Small intestine (tissue), 7 donors: ENCODE measurements at regions not wholly inside any gene's neighbourhood (a gene's known extent, or its start where the extent isn't known, plus 50 kb on each side); places are given as distances from the start of the nearest gene placed in this dataset.
A peak's percentile ranks its signal among the peaks of the same experiment; 100 is the strongest.
"Not testable (repeated sequence)": the region's sequence is repeated elsewhere in the genome, so short reads cannot be mapped to it uniquely, and the experiment has no call there.

Experiments used
- DNase-seq, 2 donors: peaks; one replicate each; pipeline versions ENCODE4 v3.0.0 to v3.0.0-alpha.2; 2013
- FAIRE-seq: peaks from 2 replicates; lab custom pipeline; 2012; peaks lifted over from hg19 to GRCh38; lab: Jason Lieb, UNC
- H3K27ac ChIP-seq, 3 donors: one replicate each; pipeline ENCODE4 v1.5.1; 2013; ENCODE audit warnings: low read length in 2 of 3, mild to moderate bottlenecking in 2 of 3, control low read depth in 1 of 3, inconsistent platforms in 1 of 3, low read depth in 1 of 3, moderate library complexity in 1 of 3
- H3K27me3 ChIP-seq, 3 donors: one replicate each; pipeline ENCODE4 v1.6.1; 2013; ENCODE audit warnings: low read length in 3 of 3, inconsistent platforms in 1 of 3; ENCODE audit not compliant: control insufficient read depth in 3 of 3, insufficient read depth in 3 of 3
- H3K36me3 ChIP-seq, 3 donors: one replicate each; pipeline ENCODE4 v1.6.1; 2013; ENCODE audit warnings: low read length in 3 of 3, inconsistent platforms in 1 of 3, low read depth in 1 of 3, mild to moderate bottlenecking in 1 of 3, moderate library complexity in 1 of 3; ENCODE audit not compliant: control insufficient read depth in 3 of 3, insufficient read depth in 2 of 3
- H3K4me1 ChIP-seq, 3 donors: one replicate each; pipeline ENCODE4 v1.6.1; 2013; ENCODE audit warnings: low read length in 2 of 3, inconsistent platforms in 1 of 3, low read depth in 1 of 3, mild to moderate bottlenecking in 1 of 3, moderate library complexity in 1 of 3; ENCODE audit not compliant: control insufficient read depth in 3 of 3, insufficient read depth in 2 of 3
- H3K4me3 ChIP-seq, 3 donors: one replicate each; pipeline ENCODE4 v1.5.1; 2013; ENCODE audit warnings: low read length in 3 of 3, control low read depth in 1 of 3, inconsistent platforms in 1 of 3, low read depth in 1 of 3, mild to moderate bottlenecking in 1 of 3, moderate library complexity in 1 of 3
- H3K9me3 ChIP-seq, 2 donors: one replicate each; pipeline ENCODE4 v1.6.1; 2013; ENCODE audit warnings: low read depth in 1 of 2, low read length in 1 of 2; ENCODE audit not compliant: control insufficient read depth in 2 of 2, insufficient read depth in 1 of 2
- WGBS, 3 donors: extraction: QIAGEN DNeasy Blood & Tissue Kit; methylation state at CpG; one replicate each; pipeline ENCODE4 v1.1.7; 2013; 5-methylcytosine and 5-hydroxymethylcytosine counted together
- donor health status: healthy with polysubstance abuse.
- donor health status: control.
- donor health status: control.
- donor health status: Bipolar disorder and iron deficiency.
- donor health status: healthy.

DNA sequence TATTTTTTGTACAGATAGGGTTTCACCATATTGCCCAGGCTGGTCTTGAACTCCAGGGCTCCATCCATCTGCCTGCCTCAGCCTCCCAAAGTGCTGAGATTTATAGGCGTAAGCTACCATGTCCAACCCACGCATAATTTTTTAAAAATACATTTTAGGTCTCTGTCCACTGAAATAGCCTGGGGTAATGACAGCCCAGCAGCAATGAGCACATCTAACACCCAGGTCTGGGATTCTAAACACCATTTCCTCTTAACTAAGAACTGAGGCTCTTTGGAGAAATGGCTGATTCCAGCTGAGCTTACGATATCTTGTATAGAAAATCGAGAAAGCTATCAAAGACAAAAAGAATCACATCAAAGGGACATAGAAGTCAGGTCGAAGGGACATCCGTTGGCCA lies 245.3 kb downstream of the PARN start:
- Histone ChIP-seq H3K36me3 (no peaks in the 10 kb centered on the region), H3K27ac (no peak overlapping the region), H3K27me3 (no peaks in the 10 kb centered on the region), H3K4me3 (no peak overlapping the region), H3K9me3 (peaks cover 0 to 4% of the 10 kb centered on the region in 2 donors), H3K4me1 (no peaks in the 10 kb centered on the region)
- WGBS, 3 donors: 87 to 97% (median 97%) methylated on average over 6 of the region's 6 CpGs
- FAIRE-seq (no peak), DNase-seq (no peak)

DNA sequence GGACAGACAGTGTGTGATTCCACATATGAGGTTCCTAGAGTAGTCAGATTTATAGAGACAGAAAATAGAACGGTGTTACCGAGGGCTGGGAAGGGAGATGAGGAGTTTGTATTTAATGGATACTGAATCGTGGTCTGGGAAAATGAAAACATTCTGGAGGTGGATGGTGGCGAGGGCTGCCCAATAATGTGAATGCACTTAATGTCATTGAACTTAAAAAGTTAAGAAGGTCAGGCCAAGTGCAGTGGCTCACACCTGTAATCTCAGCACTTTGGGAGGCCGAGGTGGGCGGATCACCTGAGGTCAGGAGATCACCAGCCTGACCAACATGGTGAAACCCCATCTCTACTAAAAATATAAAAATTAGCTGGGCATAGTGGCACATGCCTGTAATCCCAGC lies 246.2 kb downstream of the PARN start:
- not testable (repeated sequence) for FAIRE-seq, H3K36me3 ChIP-seq, H3K27ac ChIP-seq, H3K9me3 ChIP-seq, H3K27me3 ChIP-seq, H3K4me1 ChIP-seq, DNase-seq, H3K4me3 ChIP-seq
- 90 to 93% (median 92%) methylated on average over 6 of the region's 6 CpGs for WGBS, 3 donors

DNA sequence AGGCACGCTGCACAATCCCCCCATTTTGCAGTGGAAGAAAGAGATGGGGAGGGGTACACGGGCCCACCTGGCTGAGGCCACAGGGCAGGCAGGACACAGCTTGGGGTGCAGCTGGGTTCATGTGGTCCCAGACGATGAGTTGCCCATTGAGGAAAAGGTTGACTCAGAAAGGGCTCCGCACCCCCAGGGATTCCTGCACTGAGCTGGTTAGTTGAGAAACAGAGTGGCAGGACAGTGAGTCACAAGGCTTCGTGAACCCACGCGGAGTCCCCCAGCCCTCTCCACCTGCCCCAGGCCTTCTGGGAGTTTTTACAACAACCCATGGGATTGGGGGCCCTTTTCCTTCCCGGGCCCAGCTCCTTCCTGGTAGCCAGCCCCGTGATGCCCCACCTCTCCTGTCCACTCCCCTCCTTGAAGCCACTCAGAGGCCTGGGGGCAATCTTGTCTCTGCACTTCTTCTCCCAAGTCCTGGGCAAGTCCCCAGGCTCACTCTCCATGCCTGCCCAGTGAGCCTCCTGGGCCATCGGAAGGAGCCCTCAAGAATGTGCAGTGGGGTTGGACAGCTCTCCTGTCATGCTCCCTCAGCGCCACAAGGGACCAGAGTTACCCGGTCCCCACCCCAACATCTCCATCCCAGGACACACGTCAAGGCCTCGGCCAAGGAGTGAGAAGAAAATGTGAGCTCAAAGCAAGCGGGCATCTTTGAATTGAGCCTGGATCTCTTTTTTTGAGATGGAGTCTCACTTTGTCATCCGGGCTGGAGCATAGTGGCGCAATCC lies 251.2 kb downstream of the PARN start:
- H3K27ac ChIP-seq: no peak overlapping the region
- no peak overlapping the region for H3K4me3 ChIP-seq
- no peak for DNase-seq
- no peaks in the 10 kb centered on the region for H3K4me1 ChIP-seq
- no peaks in the 10 kb centered on the region for H3K27me3 ChIP-seq
- H3K36me3 ChIP-seq: no peaks in the 10 kb centered on the region
- no peaks in the 10 kb centered on the region for H3K9me3 ChIP-seq
- FAIRE-seq: no peak
- 86 to 92% (median 88%) methylated on average over 16 to 17 of the region's 17 CpGs for WGBS, 3 donors

DNA sequence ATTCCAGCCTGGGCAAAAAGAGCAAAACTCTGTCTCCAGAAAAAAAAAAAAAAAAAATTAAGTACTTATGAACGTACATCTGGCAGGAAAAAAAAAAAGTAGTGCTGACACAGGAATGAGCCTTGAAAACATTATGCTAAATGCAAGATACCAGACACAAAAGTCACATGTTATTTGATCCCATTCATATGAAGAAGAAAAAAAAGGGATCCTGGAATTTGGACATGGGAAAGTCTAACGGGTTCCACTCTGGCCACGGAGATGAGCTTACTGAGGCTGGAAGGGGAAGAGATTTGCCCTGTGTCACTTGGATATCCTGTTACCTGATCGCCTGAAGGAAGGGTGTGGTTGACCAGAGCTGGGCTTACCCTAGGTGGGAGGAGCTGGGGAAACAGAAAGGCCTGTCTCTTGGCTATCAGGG lies 251.9 kb downstream of the PARN start:
- FAIRE-seq (no peak), DNase-seq (peak in 1 of 2 donors; percentile 6)
- no peaks in the 10 kb centered on the region for H3K36me3 ChIP-seq
- H3K9me3 ChIP-seq: no peaks in the 10 kb centered on the region
- no peaks in the 10 kb centered on the region for H3K4me1 ChIP-seq
- no peaks in the 10 kb centered on the region for H3K27me3 ChIP-seq
- no peak overlapping the region for H3K4me3 ChIP-seq
- no peak overlapping the region for H3K27ac ChIP-seq
- 8 to 26% (median 22%) methylated on average over 4 of the region's 4 CpGs for WGBS, 3 donors

DNA sequence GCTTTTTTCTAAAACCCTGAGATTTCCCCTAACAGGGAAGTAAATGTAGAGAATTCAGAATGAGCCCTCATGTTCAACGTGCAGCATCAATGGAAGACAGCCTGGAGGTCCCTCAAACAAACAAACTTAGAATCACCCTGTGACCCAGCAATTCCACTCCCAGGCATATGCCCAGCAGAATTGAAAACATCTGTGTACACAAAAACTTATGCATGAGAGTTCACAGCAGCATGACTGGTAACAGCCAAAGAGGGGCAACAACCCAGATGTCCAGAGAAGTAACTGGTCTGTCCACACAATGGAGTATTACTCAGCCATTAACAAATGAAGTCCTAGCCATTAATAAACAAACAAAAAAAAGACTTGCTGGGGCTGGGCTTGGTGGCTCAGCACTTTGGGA lies 252.7 kb downstream of the PARN start:
- H3K36me3 ChIP-seq: no peaks in the 10 kb centered on the region
- H3K9me3 ChIP-seq: no peaks in the 10 kb centered on the region
- no peaks in the 10 kb centered on the region for H3K27me3 ChIP-seq
- DNase-seq: no peak
- no peak for FAIRE-seq
- H3K4me1 ChIP-seq: no peaks in the 10 kb centered on the region
- 42 to 77% (median 76%) methylated on average over 1 of the region's 1 CpG for WGBS, 3 donors
- no peak overlapping the region for H3K4me3 ChIP-seq
- no peak overlapping the region for H3K27ac ChIP-seq

DNA sequence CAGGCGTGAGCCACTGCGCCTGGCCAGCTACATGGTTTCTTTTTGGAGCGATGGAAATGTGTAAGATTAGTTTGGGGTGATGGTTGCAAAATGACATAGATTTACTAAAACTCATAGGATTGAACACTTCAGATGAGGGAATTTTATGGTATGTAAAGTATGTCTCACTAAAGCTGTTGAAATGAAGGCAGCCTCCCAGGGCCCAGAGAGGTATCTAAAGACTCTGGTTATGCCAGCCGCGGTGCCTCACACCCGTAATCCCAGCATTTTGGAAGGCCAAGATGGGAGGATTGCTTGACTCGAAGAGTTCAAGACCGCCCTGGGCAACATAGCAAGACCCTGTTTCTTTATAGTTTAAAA lies 254.9 kb downstream of the PARN start:
- H3K9me3 ChIP-seq: no peaks in the 10 kb centered on the region
- DNase-seq: no peak
- no peak for FAIRE-seq
- peaks cover 0 to 2% (median 0%) of the 10 kb centered on the region in 3 donors for H3K27me3 ChIP-seq
- H3K27ac ChIP-seq: no peak overlapping the region
- H3K4me3 ChIP-seq: no peak overlapping the region
- 96% methylated on average over 8 of the region's 8 CpGs for WGBS, 3 donors
- no peaks in the 10 kb centered on the region for H3K36me3 ChIP-seq
- no peaks in the 10 kb centered on the region for H3K4me1 ChIP-seq

DNA sequence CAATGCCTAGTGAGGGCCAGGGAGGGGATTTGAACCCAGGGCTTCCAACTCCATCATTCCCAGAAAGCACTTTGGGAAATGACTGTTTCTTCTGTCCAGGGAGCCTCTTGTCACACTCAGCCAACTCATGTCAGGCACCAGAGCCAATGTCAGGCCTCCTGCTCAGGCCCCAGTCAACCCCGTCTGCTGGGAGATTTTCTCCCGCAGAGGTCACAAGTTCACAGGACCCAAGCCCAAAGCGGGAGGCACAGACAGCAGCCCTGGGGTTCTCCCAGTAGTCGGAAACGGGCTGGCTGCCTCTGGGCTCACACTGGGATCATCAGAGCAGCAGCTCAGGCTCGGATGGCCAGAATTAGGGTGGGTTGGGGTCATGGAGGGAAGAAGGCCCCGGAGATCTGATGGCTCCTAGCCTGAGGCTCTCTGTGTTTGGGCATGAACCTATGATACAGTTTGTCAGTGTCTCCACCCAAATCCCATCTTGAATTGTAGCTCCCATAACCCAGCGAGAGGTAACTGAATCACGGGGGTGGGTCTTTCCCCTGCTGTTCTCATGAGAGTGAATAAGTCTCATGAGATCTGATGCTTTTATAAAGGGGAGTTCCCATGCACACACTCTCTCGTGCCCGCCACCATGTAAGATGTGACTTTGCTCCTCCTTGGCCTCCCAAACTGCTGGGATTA lies 255.5 kb downstream of the PARN start:
- 78 to 87% (median 78%) methylated on average over 11 of the region's 11 CpGs for WGBS, 3 donors
- no peak overlapping the region for H3K4me3 ChIP-seq
- H3K36me3 ChIP-seq: no peaks in the 10 kb centered on the region
- H3K9me3 ChIP-seq: no peaks in the 10 kb centered on the region
- no peaks in the 10 kb centered on the region for H3K4me1 ChIP-seq
- peaks cover 0 to 2% (median 0%) of the 10 kb centered on the region in 3 donors for H3K27me3 ChIP-seq
- DNase-seq: no peak
- FAIRE-seq: no peak
- no peak overlapping the region for H3K27ac ChIP-seq

DNA sequence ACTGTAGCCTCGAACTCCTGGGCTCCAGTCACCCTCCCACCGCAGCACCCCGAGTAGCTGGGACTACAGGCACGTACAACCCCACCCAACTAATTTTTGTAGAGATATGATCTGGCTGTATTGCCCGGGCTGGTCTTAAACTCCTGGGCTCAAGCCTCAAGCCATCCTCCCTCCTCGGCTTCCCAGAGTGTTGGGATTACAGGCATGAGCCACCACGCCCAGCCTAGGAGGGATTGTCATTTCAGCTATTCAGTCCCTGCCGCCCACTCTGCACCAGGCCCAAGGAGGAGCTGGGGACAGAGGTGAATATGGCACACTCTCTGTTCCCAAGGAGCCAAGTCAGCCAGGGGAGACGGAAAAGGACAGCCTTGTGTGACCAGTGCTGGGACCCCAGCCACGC lies 256.2 kb downstream of the PARN start:
- FAIRE-seq (no peak), DNase-seq (no peak)
- no peak overlapping the region for H3K4me3 ChIP-seq
- H3K4me1 ChIP-seq: no peaks in the 10 kb centered on the region
- H3K9me3 ChIP-seq: no peaks in the 10 kb centered on the region
- H3K36me3 ChIP-seq: no peaks in the 10 kb centered on the region
- no peak overlapping the region for H3K27ac ChIP-seq
- WGBS, 3 donors: 62 to 85% (median 74%) methylated on average over 10 of the region's 10 CpGs
- peaks cover 0 to 2% (median 0%) of the 10 kb centered on the region in 3 donors for H3K27me3 ChIP-seq
